PC-3 (cell line): ENCODE measurements at regions not wholly inside any gene's neighbourhood (a gene's known extent, or its start where the extent isn't known, plus 50 kb on each side); places are given as distances from the start of the nearest gene placed in this dataset.

Experiments
- ATAC-seq: fragments of 200-7000 bp; cut with Tn5 transposase; 2 replicates; pipeline ENCODE4 v1.9.1; 2020; ENCODE audit warnings: mild to moderate bottlenecking, moderate library complexity
- BruUV-seq: library from RNA; stranded (reverse); fragments of 400-500 nt; replicated peaks from 2 replicates; lab custom pipeline; 2021; lab: Mats Ljungman, UMichigan
- CTCF ChIA-PET: fragments of 300-600 bp; sonication (Branson Sonifier 250); formaldehyde crosslinking; loops from one replicate; lab custom pipeline; 2022; ENCODE audit warnings: antibody characterized with exemption; lab: Charles Lee
- POLR2A ChIA-PET: fragments of 300-600 bp; sonication (Branson Sonifier 250); formaldehyde crosslinking; loops from one replicate; lab custom pipeline; 2022; ENCODE audit warnings: antibody characterized with exemption; ENCODE audit not compliant: unreplicated experiment; lab: Charles Lee
- DNase-seq: peaks from one replicate; pipeline ENCODE4 v3.0.0-alpha.2; 2015
- H2AFZ ChIP-seq: fragments of 300-600 bp; sonication (generic); 2 replicates; pipeline ENCODE4 v1.6.0; 2016; ENCODE audit warnings: antibody characterized with exemption, low read length
- H3F3A ChIP-seq: fragments of 300-600 bp; sonication (generic); one replicate; pipeline ENCODE4 v1.6.0; 2017; ENCODE audit warnings: antibody characterized with exemption, low read length, control low read depth, mild to moderate bottlenecking; ENCODE audit not compliant: unreplicated experiment
- H3K27ac ChIP-seq: fragments of 300-600 bp; sonication (generic); 2 replicates; pipeline ENCODE4 v1.5.1; 2016; ENCODE audit warnings: mild to moderate bottlenecking, low read length
- H3K27me3 ChIP-seq: fragments of 300-600 bp; sonication (generic); 2 replicates; pipeline ENCODE4 v1.6.1; 2016; ENCODE audit warnings: low read length, mixed read lengths
- H3K36me3 ChIP-seq: fragments of 300-600 bp; sonication (generic); 2 replicates; pipeline ENCODE4 v1.6.1; 2016; ENCODE audit warnings: low read depth, mixed run types, low read length, mixed read lengths
- H3K4me1 ChIP-seq: fragments of 300-600 bp; sonication (generic); 2 replicates; pipeline ENCODE4 v1.5.1; 2016; ENCODE audit warnings: low read length; ENCODE audit not compliant: insufficient read depth
- H3K4me2 ChIP-seq: fragments of 300-600 bp; sonication (generic); 2 replicates; pipeline ENCODE4 v1.6.0; 2016; ENCODE audit warnings: low read length
- H3K4me3 ChIP-seq: fragments of 300-600 bp; sonication (generic); 2 replicates; pipeline ENCODE4 v1.5.1; 2016; ENCODE audit warnings: mild to moderate bottlenecking, low read length, mixed read lengths
- H3K79me2 ChIP-seq: fragments of 300-600 bp; sonication (generic); 2 replicates; pipeline ENCODE4 v1.6.1; 2017; ENCODE audit warnings: low read length, mixed read lengths
- H3K9ac ChIP-seq: fragments of 300-600 bp; sonication (generic); 2 replicates; pipeline ENCODE4 v1.6.0; 2016; ENCODE audit warnings: mild to moderate bottlenecking, low read length
- H3K9me2 ChIP-seq: fragments of 300-600 bp; sonication (generic); replicated peaks from 2 replicates; pipeline ENCODE4 v1.6.1; 2016; ENCODE audit warnings: mixed run types, low read length, mixed read lengths
- H3K9me3 ChIP-seq: fragments of 300-600 bp; sonication (generic); 2 replicates; pipeline ENCODE4 v1.6.1; 2016; ENCODE audit warnings: low read length, mixed read lengths
- H4K20me1 ChIP-seq: fragments of 300-600 bp; sonication (generic); 2 replicates; pipeline ENCODE4 v1.6.1; 2016; ENCODE audit warnings: low read length, mixed read lengths
- EZH2 ChIP-seq: fragments of 300-600 bp; sonication (generic); IDR thresholded peaks from one replicate; pipeline ENCODE4 v1.6.1; 2017; ENCODE audit warnings: antibody characterized with exemption, mild to moderate bottlenecking, low read length; ENCODE audit not compliant: unreplicated experiment
- EZH2phosphoT487 ChIP-seq: fragments of 300-600 bp; sonication (generic); IDR thresholded peaks from 2 replicates; pipeline ENCODE4 v1.6.1; 2018; ENCODE audit warnings: mild to moderate bottlenecking, antibody characterized with exemption, low read length, borderline replicate concordance
- intact Hi-C: fragments of 100-400 bp; cut with micrococcal nuclease; formaldehyde crosslinking; loops from 2 replicates; pipeline ENCODE4 v1.9.0; 2023
- TF ChIP-seq, protein P1 (sequence below): fragments of 300-600 bp; sonication (generic); conservative IDR thresholded peaks from 2 replicates; pipeline ENCODE4 v1.5.1; 2017; ENCODE audit warnings: antibody characterized with exemption, low read depth, mild to moderate bottlenecking, low read length

DNA sequence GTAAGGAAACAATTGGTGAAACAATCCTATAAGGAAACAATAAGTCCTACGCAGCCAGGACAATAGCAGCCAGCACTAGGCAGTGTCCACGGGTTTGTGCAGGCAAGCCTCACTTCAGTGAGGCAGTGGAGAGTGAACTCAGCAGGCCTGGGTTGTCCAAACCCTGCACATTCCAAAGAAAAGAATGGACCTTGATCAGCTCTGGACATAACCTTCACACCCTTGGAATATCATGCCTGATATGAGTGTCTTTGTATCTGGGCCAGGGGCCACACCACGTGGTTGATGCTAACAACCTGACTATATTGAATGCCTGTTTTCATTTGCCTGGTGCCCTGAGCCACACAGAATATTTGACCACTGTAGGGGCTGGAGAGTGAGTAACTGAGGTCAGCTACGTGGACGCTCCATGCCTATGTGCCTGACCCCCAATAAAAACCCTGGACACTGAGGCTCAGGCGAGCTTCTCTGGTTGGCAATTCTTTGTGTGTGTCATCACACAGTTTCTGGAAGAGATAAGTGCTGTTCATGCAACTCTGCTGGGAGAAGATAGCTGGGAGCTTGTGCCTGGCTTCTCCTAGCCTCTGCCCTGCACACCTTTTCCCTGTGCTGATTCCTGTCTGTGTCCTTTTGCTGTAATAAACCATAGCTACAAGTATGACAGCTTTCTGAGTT, 81.4 kb upstream of the NCOR2 start:
- Histone ChIP-seq H3K4me3 (no peak overlapping the region), H3K36me3 (no peaks in the 10 kb centered on the region), H3K4me2 (no peak overlapping the region), H4K20me1 (no peaks in the 10 kb centered on the region), H3K4me1 (no peaks in the 10 kb centered on the region), H2AFZ (no peak overlapping the region), H3F3A (no peaks in the 10 kb centered on the region), H3K9me3 (0 out of 2 replicates have a peak, but pooled peaks cover 2% of the 10 kb centered on the region), H3K27me3 (no peaks in the 10 kb centered on the region), H3K9me2 (no peaks in the 10 kb centered on the region), H3K79me2 (no peaks in the 10 kb centered on the region), H3K27ac (no peak overlapping the region), H3K9ac (no peak overlapping the region)
- DNase-seq: no peak
- no peak for ATAC-seq
- TF ChIP-seq EZH2 (no peak), EZH2phosphoT487 (no peak)
- TF ChIP-seq, protein P1, sequence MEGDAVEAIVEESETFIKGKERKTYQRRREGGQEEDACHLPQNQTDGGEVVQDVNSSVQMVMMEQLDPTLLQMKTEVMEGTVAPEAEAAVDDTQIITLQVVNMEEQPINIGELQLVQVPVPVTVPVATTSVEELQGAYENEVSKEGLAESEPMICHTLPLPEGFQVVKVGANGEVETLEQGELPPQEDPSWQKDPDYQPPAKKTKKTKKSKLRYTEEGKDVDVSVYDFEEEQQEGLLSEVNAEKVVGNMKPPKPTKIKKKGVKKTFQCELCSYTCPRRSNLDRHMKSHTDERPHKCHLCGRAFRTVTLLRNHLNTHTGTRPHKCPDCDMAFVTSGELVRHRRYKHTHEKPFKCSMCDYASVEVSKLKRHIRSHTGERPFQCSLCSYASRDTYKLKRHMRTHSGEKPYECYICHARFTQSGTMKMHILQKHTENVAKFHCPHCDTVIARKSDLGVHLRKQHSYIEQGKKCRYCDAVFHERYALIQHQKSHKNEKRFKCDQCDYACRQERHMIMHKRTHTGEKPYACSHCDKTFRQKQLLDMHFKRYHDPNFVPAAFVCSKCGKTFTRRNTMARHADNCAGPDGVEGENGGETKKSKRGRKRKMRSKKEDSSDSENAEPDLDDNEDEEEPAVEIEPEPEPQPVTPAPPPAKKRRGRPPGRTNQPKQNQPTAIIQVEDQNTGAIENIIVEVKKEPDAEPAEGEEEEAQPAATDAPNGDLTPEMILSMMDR: no peak
- POLR2A ChIA-PET: interaction anchor here (0.6 kb wide), 1 partner anchor 32 kb away, joined by 3 read pairs; no protein-coding TSS in a partner anchor
- BruUV-seq: no TSS peak
- intact Hi-C loops: no loop called here
- CTCF ChIA-PET: no interaction called here

DNA sequence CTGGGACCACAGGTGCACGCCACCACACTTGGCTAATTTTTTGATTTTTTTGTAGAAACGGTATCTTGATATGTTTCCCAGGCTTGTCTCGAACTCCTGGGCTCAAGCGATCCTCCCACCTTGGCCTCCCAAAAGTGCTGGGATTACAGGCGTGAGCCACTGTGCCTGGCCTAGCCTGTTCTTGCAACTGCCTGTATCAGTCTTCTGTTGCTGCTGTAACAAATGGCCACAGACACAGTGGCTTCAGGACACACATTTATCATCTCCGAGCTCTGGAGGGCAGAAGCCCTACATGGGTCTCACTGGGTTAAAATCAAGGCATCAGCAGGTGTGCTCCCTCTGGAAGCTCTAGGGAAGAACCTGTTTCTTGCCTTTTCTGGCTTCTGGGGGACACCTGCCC, 79.9 kb upstream of the NCOR2 start:
- POLR2A ChIA-PET: no interaction called here

More for the DNA sequence above, 79.9 kb upstream of the NCOR2 start:
- no peak overlapping the region for H3K4me3 ChIP-seq
- ATAC-seq: no peak
- H3K4me1 ChIP-seq: no peaks in the 10 kb centered on the region
- DNase-seq: no peak
- H3K9me2 ChIP-seq: no peaks in the 10 kb centered on the region
- no TSS peak for BruUV-seq
- no peak overlapping the region for H2AFZ ChIP-seq
- TF ChIP-seq, protein P1: no peak
- TF ChIP-seq EZH2 (no peak), EZH2phosphoT487 (no peak)
- H3F3A ChIP-seq: no peaks in the 10 kb centered on the region
- H3K9ac ChIP-seq: no peak overlapping the region
- no peak overlapping the region for H3K4me2 ChIP-seq
- 0 out of 2 replicates have a peak, but pooled peaks cover 2% of the 10 kb centered on the region for H3K9me3 ChIP-seq
- no peaks in the 10 kb centered on the region for H3K36me3 ChIP-seq
- H3K27ac ChIP-seq: no peak overlapping the region
- intact Hi-C loops: no loop called here
- CTCF ChIA-PET: no interaction called here
- H3K79me2 ChIP-seq: no peaks in the 10 kb centered on the region
- no peaks in the 10 kb centered on the region for H4K20me1 ChIP-seq
- no peaks in the 10 kb centered on the region for H3K27me3 ChIP-seq
